ENCODE measurements at regions not wholly inside any gene's neighbourhood (a gene's known extent, or its start where the extent isn't known, plus 50 kb on each side); places are given as distances from the start of the nearest gene placed in this dataset.

GRCh38 chr2:63776382-63776781, 65.3 kb upstream of the UGP2 start:
- TF ChIP-seq CTCF (IDR thresholded peaks at IDR 0.05) (no peak), POLR2AphosphoS5 (IDR thresholded peaks at IDR 0.05) (no peak)
